ENCODE measurements at regions not wholly inside any gene's neighbourhood (a gene's known extent, or its start where the extent isn't known, plus 50 kb on each side); places are given as distances from the start of the nearest gene placed in this dataset.

DNA sequence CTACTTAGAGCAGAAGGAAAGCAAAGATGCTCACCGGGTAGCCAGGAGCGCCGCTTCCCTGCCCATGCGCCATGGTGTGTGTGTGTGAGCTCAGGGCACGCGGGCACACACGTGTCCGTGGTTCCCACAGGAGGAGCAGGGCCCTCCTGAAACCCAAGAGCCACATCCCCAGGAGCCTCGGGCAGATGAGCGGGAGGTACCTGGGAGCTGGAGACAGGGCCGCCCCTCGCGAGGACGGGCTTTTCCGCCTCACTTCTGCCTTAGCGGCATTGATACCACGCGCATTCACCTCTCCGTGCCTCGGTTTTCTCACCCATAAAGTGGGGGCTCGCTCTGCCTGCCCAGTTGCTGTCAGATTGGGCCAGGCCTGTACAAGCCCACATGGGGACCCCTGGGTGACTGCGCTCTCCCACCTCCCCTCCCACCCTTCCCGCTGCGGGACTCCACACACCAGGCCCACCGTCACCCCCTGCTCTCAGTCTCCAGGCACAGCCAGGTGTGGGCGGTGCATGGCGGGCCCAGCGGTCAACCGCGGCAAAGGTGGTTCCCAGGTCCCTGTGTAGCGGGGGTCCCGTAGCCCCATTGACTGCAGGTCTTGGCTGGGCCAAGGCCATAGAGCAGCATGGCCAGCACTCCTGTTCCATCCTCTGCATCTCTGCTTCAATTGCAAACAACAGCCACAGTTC lies 66.3 kb downstream of the SIK1 start:
- TF ChIP-seq GATA1 (IDR thresholded peaks at IDR 0.05; ENCODE audit: low read depth, low read length) (no peak), POLR2A (IDR thresholded peaks at IDR 0.05; ENCODE audit: low read length) (no peak)
